Esophagus squamous epithelium (tissue), 5 donors: ENCODE measurements at regions not wholly inside any gene's neighbourhood (a gene's known extent, or its start where the extent isn't known, plus 50 kb on each side); places are given as distances from the start of the nearest gene placed in this dataset.

ENCODE experiments used
- DNase-seq: peaks from one replicate; lab custom pipeline; 2025; lab: John Stamatoyannopoulos, UW
- H3K27ac ChIP-seq, 4 donors: fragments of 200-600 bp; sonication (generic); one replicate each; pipeline ENCODE4 v1.5.1; 2016 to 2019; ENCODE audit warnings: mild to moderate bottlenecking in 1 of 4
- H3K27me3 ChIP-seq, 4 donors: fragments of 200-600 bp; sonication (generic); 1 replicate in 3 of 4; 2 replicates in 1 of 4; pipeline versions ENCODE4 v1.5.1 to v1.6.0; 2017 to 2021; ENCODE audit warnings: antibody characterized with exemption in 1 of 4
- H3K36me3 ChIP-seq, 3 donors: fragments of 200-600 bp; sonication (generic); one replicate each; pipeline ENCODE4 v1.5.1; 2016 to 2019
- H3K4me1 ChIP-seq, 3 donors: fragments of 200-600 bp; sonication (generic); one replicate each; pipeline ENCODE4 v1.5.1; 2017 to 2019
- H3K4me3 ChIP-seq, 4 donors: fragments of 200-600 bp; sonication (generic); 1 replicate in 3 of 4; 2 replicates in 1 of 4; pipeline ENCODE4 v1.5.1; 2016 to 2019; ENCODE audit warnings: mild to moderate bottlenecking in 2 of 4, moderate library complexity in 1 of 4
- H3K9me3 ChIP-seq, 3 donors: fragments of 200-600 bp; sonication (generic); one replicate each; pipeline ENCODE4 v1.5.1; 2016 to 2019
- CTCF ChIP-seq, 6 experiments: fragments of 450-650 bp in 4 of 6; fragments of 200-600 bp in 2 of 6; sonication (generic) in 2 of 6; IDR thresholded peaks; one replicate each; pipeline ENCODE4 v1.5.1; 2016 to 2019; ENCODE audit warnings: antibody characterized with exemption in 6 of 6, mild to moderate bottlenecking in 4 of 6, moderate library complexity in 4 of 6
- POLR2A ChIP-seq, 4 donors: fragments of 450-650 bp; IDR thresholded peaks; one replicate each; pipeline ENCODE4 v1.6.1; 2017; ENCODE audit warnings: antibody characterized with exemption in 4 of 4, mild to moderate bottlenecking in 4 of 4, moderate library complexity in 3 of 4
- WGBS, 2 donors: methylation state at CpG; one replicate each; pipeline ENCODE4 v1.1.5; 2018; 5-methylcytosine and 5-hydroxymethylcytosine counted together
- intact Hi-C: fragments of 100-400 bp; cut with DNase I; formaldehyde crosslinking; loops from one replicate; pipeline ENCODE4 v1.15.0; 2022
- donor health status: DM: yes; HTN: yes; CAD: no.

DNA sequence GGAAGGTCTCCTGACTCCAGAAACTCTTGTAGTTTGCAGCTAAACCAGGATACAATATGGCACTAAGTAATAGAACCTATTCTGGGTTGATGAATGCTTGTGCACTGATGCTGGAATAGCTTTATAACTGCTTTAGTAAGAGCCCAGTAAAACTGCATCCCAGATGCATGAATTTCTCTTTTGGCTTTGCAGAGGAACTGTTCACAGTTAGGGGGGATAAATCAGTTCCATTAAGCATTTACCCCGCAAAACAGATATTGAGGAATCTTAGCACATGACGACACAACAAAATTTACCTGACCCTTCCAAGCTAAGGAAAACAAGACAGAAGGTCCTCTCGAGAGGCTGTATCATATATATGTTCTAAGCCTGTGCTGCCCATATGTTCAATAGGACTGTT is 457.4 kb downstream of the FOXG1 start:
- peaks cover 0 to 3% (median 0%) of the 10 kb centered on the region in 4 donors for H3K27me3 ChIP-seq
- intact Hi-C loops, result no loop called here
- no peak overlapping the region for H3K4me3 ChIP-seq
- no peaks in the 10 kb centered on the region for H3K4me1 ChIP-seq
- WGBS, 2 donors, result 82 to 83% methylated on average over 3 of the region's 3 CpGs
- no peaks in the 10 kb centered on the region for H3K36me3 ChIP-seq
- TF ChIP-seq CTCF (IDR thresholded peaks at IDR 0.05), result no peak
- no peak for TF ChIP-seq POLR2A (IDR thresholded peaks at IDR 0.05)
- no peak overlapping the region for H3K27ac ChIP-seq
- DNase-seq, result no peak
- no peaks in the 10 kb centered on the region for H3K9me3 ChIP-seq

- no peaks in the 10 kb centered on the region for H3K27me3 ChIP-seq
- intact Hi-C loops, result no loop called here
- TF ChIP-seq POLR2A (IDR thresholded peaks at IDR 0.05) (no peak), CTCF (IDR thresholded peaks at IDR 0.05) (no peak)
- 67 to 95% methylated on average over 1 of the region's 1 CpG for WGBS, 2 donors
- DNase-seq, result no peak
- H3K27ac ChIP-seq, result no peak overlapping the region
- no peaks in the 10 kb centered on the region for H3K9me3 ChIP-seq
- no peaks in the 10 kb centered on the region for H3K4me1 ChIP-seq
- H3K36me3 ChIP-seq, result no peaks in the 10 kb centered on the region
- no peak overlapping the region for H3K4me3 ChIP-seq
These were observed 461.0 kb downstream of the FOXG1 start for GRCh38 chr14:29227631-29228030.

DNA sequence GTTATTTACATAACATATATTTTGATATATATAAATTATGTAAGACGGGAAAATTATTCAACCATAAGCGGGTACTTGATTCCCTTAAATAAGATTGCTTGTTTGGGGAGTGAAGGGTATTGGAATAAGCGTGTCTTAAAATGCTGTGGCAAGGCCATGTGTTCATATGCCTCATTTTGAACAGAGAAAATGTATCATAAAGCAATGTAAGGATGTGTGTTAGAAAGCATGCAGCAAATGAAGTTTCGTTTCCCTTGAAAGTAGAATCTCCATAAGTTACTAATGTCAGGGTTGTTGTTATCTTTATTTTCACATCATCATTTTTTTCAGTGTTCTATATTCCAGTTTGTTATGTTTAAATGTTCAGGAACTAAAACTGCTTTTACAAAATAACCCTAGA is 465.6 kb downstream of the FOXG1 start:
- Histone ChIP-seq H3K36me3 (no peaks in the 10 kb centered on the region), H3K9me3 (no peaks in the 10 kb centered on the region), H3K27ac (no peak overlapping the region), H3K27me3 (no peaks in the 10 kb centered on the region), H3K4me3 (no peak overlapping the region), H3K4me1 (no peaks in the 10 kb centered on the region)
- TF ChIP-seq POLR2A (IDR thresholded peaks at IDR 0.05), result no peak
- no peak for TF ChIP-seq CTCF (IDR thresholded peaks at IDR 0.05)
- DNase-seq, result no peak
- WGBS, 2 donors, result 79 to 84% methylated on average over 4 of the region's 4 CpGs
- intact Hi-C loops, result no loop called here

GRCh38 chr14:29232711-29233110 is 466.1 kb downstream of the FOXG1 start:
- Histone ChIP-seq H3K4me1 (no peaks in the 10 kb centered on the region), H3K27me3 (no peaks in the 10 kb centered on the region), H3K27ac (no peak overlapping the region), H3K9me3 (no peaks in the 10 kb centered on the region), H3K36me3 (no peaks in the 10 kb centered on the region), H3K4me3 (no peak overlapping the region)
- intact Hi-C loops, result no loop called here
- TF ChIP-seq CTCF (IDR thresholded peaks at IDR 0.05) (no peak), POLR2A (IDR thresholded peaks at IDR 0.05) (no peak)
- DNase-seq, result no peak

DNA sequence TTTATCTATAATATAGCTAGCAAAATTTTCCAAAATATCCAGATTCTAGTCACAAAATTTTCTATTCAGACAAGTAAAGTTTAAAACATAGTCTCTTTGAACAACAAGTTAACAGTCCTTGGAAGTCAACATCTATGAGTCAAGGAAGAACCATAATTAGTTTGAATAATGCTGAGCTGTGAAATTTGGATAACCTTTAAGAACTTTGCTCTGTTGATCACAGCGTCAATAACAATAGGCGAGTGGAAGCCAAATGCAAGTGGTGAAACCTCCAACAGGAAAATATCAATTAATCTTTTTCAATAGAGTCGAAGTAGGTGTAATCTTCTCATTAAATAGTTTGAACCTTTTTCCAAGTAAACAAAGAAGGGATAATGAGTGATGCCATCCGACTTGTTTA is 466.6 kb downstream of the FOXG1 start:
- no peak for DNase-seq
- Histone ChIP-seq H3K9me3 (no peaks in the 10 kb centered on the region), H3K27ac (no peak overlapping the region), H3K36me3 (no peaks in the 10 kb centered on the region), H3K4me3 (no peak overlapping the region), H3K4me1 (no peaks in the 10 kb centered on the region), H3K27me3 (no peaks in the 10 kb centered on the region)
- intact Hi-C loops, result no loop called here
- 33 to 35% methylated on average over 4 of the region's 4 CpGs for WGBS, 2 donors
- TF ChIP-seq POLR2A (IDR thresholded peaks at IDR 0.05) (no peak), CTCF (IDR thresholded peaks at IDR 0.05) (no peak)
